ENCODE measurements at regions not wholly inside any gene's neighbourhood (a gene's known extent, or its start where the extent isn't known, plus 50 kb on each side); places are given as distances from the start of the nearest gene placed in this dataset.

- TF ChIP-seq, protein P1, sequence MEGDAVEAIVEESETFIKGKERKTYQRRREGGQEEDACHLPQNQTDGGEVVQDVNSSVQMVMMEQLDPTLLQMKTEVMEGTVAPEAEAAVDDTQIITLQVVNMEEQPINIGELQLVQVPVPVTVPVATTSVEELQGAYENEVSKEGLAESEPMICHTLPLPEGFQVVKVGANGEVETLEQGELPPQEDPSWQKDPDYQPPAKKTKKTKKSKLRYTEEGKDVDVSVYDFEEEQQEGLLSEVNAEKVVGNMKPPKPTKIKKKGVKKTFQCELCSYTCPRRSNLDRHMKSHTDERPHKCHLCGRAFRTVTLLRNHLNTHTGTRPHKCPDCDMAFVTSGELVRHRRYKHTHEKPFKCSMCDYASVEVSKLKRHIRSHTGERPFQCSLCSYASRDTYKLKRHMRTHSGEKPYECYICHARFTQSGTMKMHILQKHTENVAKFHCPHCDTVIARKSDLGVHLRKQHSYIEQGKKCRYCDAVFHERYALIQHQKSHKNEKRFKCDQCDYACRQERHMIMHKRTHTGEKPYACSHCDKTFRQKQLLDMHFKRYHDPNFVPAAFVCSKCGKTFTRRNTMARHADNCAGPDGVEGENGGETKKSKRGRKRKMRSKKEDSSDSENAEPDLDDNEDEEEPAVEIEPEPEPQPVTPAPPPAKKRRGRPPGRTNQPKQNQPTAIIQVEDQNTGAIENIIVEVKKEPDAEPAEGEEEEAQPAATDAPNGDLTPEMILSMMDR (conservative IDR thresholded peaks at IDR 0.05), result no peak
- TF ChIP-seq ZFX (IDR thresholded peaks at IDR 0.05), result no peak
Observed at GRCh38 chr9:18071651-18072060, 402.3 kb upstream of the ADAMTSL1 start.

Measured in C4-2B (cell line).